Mucosa of rectum (tissue), 2 donors: ENCODE measurements at regions not wholly inside any gene's neighbourhood (a gene's known extent, or its start where the extent isn't known, plus 50 kb on each side); places are given as distances from the start of the nearest gene placed in this dataset.
"Not testable (repeated sequence)": the region's sequence is repeated elsewhere in the genome, so short reads cannot be mapped to it uniquely, and the experiment has no call there.

ENCODE experiments used
- H3K27ac ChIP-seq, 2 donors: one replicate each; pipeline ENCODE4 v1.7.0; 2013; ENCODE audit warnings: inconsistent platforms in 2 of 2, low read depth in 2 of 2, low read length in 2 of 2
- H3K27me3 ChIP-seq, 2 donors: one replicate each; pipeline ENCODE4 v1.7.0; 2013; ENCODE audit warnings: low read length in 2 of 2; ENCODE audit not compliant: control insufficient read depth in 2 of 2, insufficient read depth in 2 of 2
- H3K36me3 ChIP-seq, 2 donors: one replicate each; pipeline ENCODE4 v1.7.0; 2013; ENCODE audit warnings: low read length in 2 of 2; ENCODE audit not compliant: control insufficient read depth in 2 of 2, insufficient read depth in 2 of 2
- H3K4me1 ChIP-seq, 2 donors: one replicate each; pipeline ENCODE4 v1.7.0; 2013; ENCODE audit warnings: low read length in 2 of 2, mild to moderate bottlenecking in 1 of 2; ENCODE audit not compliant: control insufficient read depth in 2 of 2, insufficient read depth in 2 of 2
- H3K4me3 ChIP-seq, 2 donors: one replicate each; pipeline ENCODE4 v1.7.0; 2013; ENCODE audit warnings: low read length in 2 of 2
- H3K9ac ChIP-seq, 2 donors: one replicate each; pipeline ENCODE4 v1.7.0; 2013; ENCODE audit warnings: low read length in 2 of 2, low read depth in 1 of 2, mild to moderate bottlenecking in 1 of 2
- H3K9me3 ChIP-seq, 2 donors: one replicate each; pipeline ENCODE4 v1.7.0; 2013; ENCODE audit warnings: low read length in 2 of 2; ENCODE audit not compliant: control insufficient read depth in 2 of 2
- donor health status: healthy.
- donor health status: Normal muscosa, but diverticular disease.

DNA sequence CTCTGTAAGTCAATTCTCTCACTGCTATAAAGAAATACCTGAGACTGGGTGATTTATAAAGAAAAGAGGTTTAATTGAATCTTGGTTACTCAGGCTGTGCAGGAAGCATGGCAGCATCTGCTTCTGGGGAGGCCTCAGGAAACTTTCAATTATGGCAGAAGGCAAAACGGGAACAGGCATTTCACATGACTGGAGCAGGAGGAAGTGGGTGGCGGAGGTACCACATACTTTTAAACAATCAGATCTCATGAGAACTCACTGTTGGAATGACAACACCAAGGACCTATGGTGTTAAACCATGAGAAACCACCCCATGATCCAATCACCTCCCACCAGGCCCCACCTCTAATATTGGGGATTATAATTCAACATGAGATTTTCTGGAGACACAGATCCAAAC lies 315.7 kb upstream of the NRP1 start:
- H3K4me3 ChIP-seq, H3K27ac ChIP-seq, H3K36me3 ChIP-seq, H3K4me1 ChIP-seq, H3K9ac ChIP-seq, H3K27me3 ChIP-seq, H3K9me3 ChIP-seq: not testable (repeated sequence)

DNA sequence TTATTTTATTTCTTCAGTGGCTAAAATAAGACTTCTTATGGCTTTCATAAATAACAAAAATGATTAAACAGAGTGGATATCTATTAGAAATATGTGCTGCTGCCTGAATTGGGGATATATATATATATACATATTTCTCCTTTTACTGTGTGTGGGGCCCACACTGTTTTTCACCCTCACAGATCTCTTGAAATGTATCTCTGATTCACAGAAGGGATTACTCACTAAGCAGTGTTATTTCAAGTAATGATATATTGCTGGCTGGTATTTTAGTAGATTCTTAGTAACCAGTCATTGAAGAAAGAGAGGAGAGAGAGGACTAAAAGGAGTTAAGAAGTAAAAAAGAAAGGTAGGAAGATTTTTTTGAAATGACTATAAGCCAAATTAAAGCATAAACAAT lies 308.6 kb upstream of the NRP1 start:
- Histone ChIP-seq H3K36me3 (no peaks in the 10 kb centered on the region), H3K4me3 (no peak overlapping the region), H3K4me1 (no peaks in the 10 kb centered on the region), H3K9me3 (no peaks in the 10 kb centered on the region), H3K9ac (no peak overlapping the region), H3K27me3 (no peaks in the 10 kb centered on the region), H3K27ac (no peak overlapping the region)

DNA sequence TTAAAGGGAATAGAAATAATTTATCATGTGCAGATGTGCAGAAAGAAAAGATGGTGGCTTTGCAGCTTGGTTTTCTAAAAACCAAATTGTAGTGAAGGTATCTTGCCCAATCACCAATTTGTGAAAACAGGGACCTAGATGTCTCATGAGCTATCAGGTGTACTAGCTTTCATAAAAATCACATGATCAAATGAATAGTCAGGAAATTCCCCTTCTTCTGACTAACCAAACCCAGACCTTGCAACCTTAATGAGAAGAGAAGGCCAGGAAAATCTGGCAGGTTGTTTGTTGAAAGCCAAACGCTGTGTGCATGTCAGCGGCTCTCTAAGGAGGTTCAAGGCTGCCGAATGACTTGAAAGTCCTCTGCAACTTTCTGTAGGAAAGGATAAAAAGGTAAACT lies 304.4 kb upstream of the NRP1 start:
- no peaks in the 10 kb centered on the region for H3K36me3 ChIP-seq
- H3K27ac ChIP-seq: no peak overlapping the region
- no peaks in the 10 kb centered on the region for H3K4me1 ChIP-seq
- H3K27me3 ChIP-seq: no peaks in the 10 kb centered on the region
- no peaks in the 10 kb centered on the region for H3K9me3 ChIP-seq
- no peak overlapping the region for H3K9ac ChIP-seq
- H3K4me3 ChIP-seq: no peak overlapping the region

DNA sequence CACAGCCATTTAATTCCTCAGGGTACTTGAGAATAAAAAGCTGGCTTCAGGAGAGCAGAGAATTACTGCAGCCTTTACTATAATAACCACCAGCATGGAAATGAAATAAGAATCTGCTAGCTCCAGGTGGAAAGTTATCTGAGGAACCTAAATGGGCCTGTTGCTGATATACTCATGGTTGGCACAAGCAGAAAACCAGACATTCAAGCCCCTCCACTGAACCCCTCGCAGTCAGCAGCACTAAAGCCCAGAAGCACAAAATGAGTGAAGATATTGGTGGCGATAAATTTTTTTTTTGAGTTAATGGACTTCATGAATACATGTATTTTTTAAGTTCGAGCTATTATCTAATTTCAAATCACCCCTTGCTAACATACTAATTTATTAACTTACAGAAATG lies 303.9 kb upstream of the NRP1 start:
- Histone ChIP-seq H3K9ac (no peak overlapping the region), H3K9me3 (no peaks in the 10 kb centered on the region), H3K27ac (no peak overlapping the region), H3K4me1 (no peaks in the 10 kb centered on the region), H3K4me3 (no peak overlapping the region), H3K36me3 (no peaks in the 10 kb centered on the region), H3K27me3 (no peaks in the 10 kb centered on the region)

DNA sequence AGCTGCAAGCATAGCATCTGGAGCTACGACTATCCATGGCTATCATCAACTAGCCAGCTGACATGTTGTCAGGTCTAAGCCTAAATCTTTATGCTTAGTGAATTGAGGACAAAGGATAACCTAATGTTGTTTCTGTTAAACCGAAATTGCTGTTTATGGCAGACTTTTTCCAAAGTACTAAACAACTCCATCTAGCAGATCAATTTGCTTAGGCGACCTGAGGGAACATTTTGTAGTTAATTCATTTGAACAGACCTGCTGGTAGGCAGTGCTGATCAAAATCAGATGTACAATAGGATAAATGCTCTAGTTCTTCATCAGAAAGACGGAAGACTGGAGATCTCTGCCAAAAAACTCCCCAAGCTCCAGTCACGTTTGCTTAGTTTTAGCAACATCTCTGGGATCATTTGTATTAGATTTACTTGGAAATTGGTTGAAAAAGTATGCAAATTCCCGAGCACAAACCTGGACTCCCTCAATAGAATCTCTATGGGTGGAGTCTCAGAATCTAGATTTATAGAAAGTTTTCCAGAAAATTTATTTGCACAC lies 301.6 kb upstream of the NRP1 start:
- Histone ChIP-seq H3K9me3 (no peaks in the 10 kb centered on the region), H3K4me1 (no peaks in the 10 kb centered on the region), H3K27ac (no peak overlapping the region), H3K27me3 (no peaks in the 10 kb centered on the region), H3K9ac (no peak overlapping the region), H3K36me3 (no peaks in the 10 kb centered on the region), H3K4me3 (no peak overlapping the region)

DNA sequence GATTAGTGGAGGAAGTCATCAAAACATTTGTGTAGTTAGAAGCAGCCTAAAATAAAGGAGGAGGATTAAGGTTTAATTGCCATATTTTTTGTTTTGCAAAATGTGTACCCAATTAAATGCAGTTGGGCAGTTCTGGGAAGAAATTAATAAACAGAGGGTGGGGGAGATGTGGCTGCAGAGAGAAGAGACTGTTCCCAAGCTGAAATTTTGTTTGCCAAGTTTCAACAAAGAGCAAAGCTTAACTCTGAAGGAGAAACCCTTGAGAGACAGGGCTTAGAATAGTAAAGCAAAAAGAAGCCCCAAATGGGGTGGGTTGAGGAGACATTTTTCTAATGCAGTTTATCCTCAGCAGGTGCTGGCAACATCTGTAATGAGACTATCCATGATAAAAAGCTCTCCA lies 298.0 kb upstream of the NRP1 start:
- no peak overlapping the region for H3K27ac ChIP-seq
- H3K9me3 ChIP-seq: no peaks in the 10 kb centered on the region
- no peak overlapping the region for H3K9ac ChIP-seq
- H3K4me3 ChIP-seq: no peak overlapping the region
- no peaks in the 10 kb centered on the region for H3K36me3 ChIP-seq
- H3K27me3 ChIP-seq: no peaks in the 10 kb centered on the region
- no peaks in the 10 kb centered on the region for H3K4me1 ChIP-seq

DNA sequence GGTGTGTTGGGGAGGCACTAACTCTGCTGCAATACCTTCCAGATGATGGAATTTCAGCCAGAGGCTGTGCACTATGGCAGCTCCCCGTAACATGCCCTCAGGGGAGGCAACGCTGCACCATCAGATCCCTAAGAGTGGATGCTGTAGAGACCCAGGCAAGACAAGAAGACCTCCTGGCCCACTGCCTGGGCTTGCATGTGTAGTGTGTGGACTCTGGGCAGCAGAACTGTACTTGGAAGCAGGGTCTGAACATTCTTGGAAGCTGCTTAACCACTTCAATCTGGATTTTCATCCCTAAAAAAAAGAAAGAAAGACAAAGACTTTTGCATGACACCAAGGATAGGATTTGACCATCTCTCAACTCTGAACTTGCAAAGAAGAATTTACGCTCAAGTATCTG lies 297.5 kb upstream of the NRP1 start:
- no peak overlapping the region for H3K9ac ChIP-seq
- H3K36me3 ChIP-seq: no peaks in the 10 kb centered on the region
- H3K9me3 ChIP-seq: no peaks in the 10 kb centered on the region
- H3K4me3 ChIP-seq: no peak overlapping the region
- H3K27ac ChIP-seq: no peak overlapping the region
- H3K4me1 ChIP-seq: no peaks in the 10 kb centered on the region
- no peaks in the 10 kb centered on the region for H3K27me3 ChIP-seq

DNA sequence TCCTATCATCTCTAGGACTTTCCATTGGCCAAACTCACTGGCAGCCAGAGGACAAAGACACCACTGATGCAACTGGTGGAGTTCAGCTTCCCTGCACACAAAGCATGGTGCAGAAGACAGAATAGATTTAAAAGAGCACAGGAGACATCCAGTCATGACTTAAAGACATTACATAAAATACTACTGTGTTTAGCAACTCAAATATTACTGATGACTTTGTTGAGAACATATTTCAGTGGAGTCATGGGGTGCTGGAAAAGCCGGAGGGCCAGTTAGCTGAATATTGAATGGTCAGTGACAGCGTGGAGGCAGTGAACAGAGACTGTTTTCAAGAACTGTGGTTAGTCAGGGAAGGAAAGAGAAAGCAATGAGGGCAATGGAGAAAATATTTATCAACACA lies 296.3 kb upstream of the NRP1 start:
- no peaks in the 10 kb centered on the region for H3K27me3 ChIP-seq
- H3K9ac ChIP-seq: no peak overlapping the region
- H3K9me3 ChIP-seq: no peaks in the 10 kb centered on the region
- no peak overlapping the region for H3K4me3 ChIP-seq
- no peaks in the 10 kb centered on the region for H3K36me3 ChIP-seq
- no peaks in the 10 kb centered on the region for H3K4me1 ChIP-seq
- no peak overlapping the region for H3K27ac ChIP-seq

DNA sequence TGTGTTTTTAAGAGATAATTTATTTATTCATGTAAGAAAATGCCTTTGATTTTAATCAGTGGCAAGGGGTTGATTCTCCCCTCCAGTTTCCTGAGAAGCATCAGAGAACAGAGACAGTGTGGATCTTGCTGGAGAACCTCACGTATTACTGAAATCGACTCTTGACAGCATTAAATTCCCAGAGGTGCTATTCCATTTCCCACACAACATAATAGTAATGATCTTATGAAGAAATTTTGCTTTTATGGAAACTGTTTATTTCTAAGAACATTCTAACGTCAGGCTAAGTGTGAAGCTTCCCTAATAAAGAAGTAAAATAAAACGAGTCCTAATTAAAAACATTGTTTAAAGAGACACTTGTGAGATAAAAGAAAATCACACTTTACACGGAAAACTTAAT lies 293.1 kb upstream of the NRP1 start:
- H3K27ac ChIP-seq: no peak overlapping the region
- H3K27me3 ChIP-seq: no peaks in the 10 kb centered on the region
- H3K9me3 ChIP-seq: no peaks in the 10 kb centered on the region
- no peaks in the 10 kb centered on the region for H3K36me3 ChIP-seq
- no peak overlapping the region for H3K4me3 ChIP-seq
- no peak overlapping the region for H3K9ac ChIP-seq
- no peaks in the 10 kb centered on the region for H3K4me1 ChIP-seq

DNA sequence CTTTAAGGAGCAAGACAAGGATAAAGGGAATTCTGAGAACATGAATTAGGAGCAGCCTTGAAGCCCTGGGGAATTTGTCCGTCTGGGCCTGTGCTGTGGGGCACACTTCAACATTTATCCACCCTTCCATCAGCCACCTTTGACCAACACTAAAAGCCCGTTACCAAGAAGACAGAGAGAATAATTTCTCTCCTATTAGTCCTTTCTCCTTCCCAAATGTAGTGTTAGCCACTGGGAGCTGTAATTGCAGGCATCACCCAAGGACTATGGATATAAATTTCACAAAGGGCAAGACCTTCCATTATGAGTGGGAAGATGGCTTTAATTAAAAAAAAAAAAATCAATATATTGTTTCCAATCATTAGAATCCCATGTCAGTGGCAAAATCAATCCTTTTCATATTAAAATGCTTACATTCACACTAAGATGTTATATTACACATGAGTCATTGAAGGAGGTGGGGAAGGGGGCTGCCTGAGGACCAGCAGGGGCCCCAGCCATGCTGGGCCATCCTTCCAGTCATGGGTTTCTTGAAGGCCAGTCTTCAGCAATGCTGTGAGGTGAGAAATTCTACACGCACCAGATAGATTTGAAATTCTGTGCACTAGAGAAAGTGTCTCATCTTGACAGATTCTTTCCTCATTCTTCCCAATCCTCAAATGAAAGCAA lies 292.5 kb upstream of the NRP1 start:
- no peaks in the 10 kb centered on the region for H3K9me3 ChIP-seq
- no peaks in the 10 kb centered on the region for H3K27me3 ChIP-seq
- H3K27ac ChIP-seq: no peak overlapping the region
- no peaks in the 10 kb centered on the region for H3K36me3 ChIP-seq
- no peak overlapping the region for H3K9ac ChIP-seq
- H3K4me3 ChIP-seq: no peak overlapping the region
- no peaks in the 10 kb centered on the region for H3K4me1 ChIP-seq

DNA sequence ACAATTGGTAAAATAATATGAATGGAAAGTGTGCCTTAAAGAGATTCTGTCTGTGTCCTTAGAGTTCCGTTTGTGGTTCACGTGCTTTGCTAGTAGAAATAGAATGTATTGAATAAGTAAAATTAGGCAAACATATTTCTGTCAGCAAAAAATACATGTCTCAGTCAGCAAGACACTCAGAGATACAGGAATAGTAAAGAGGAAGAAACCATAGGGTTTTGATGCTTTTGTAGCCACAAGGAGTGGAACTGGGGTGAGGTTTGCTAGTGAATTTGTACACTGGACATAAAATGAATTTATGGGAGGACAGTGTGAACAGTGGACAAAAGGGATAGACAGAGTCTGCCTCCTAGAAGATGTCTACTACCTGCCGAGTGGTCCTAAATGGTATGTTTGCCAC lies 289.2 kb upstream of the NRP1 start:
- Histone ChIP-seq H3K4me3 (no peak overlapping the region), H3K4me1 (no peaks in the 10 kb centered on the region), H3K27ac (no peak overlapping the region), H3K9me3 (no peaks in the 10 kb centered on the region), H3K9ac (no peak overlapping the region), H3K27me3 (no peaks in the 10 kb centered on the region), H3K36me3 (no peaks in the 10 kb centered on the region)
